ENCODE measurements at regions not wholly inside any gene's neighbourhood (a gene's known extent, or its start where the extent isn't known, plus 50 kb on each side); places are given as distances from the start of the nearest gene placed in this dataset.

DNA sequence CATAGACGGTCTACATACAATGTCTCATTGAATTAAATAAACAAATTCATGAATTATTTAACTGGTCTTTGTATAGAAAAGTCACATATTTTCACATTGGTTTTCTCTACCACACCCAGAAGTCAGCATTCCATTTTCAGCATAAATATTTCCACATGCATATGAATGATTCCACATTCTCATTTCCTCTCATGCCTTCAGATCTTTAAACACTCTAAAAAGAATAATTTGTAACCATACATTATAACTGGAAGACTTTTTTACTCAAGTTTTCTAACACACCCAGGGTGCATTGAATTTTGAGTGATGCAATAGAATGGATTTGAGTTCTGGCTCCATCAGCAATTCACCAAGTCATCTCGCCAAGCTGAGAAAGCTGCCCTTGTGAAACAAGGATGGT lies 501.8 kb upstream of the TENM4 start:
- no peak for TF ChIP-seq POLR2A (IDR thresholded peaks at IDR 0.05; ENCODE audit: control extremely low read depth in 1 of 2, low read depth in 2 of 2, low read length in 2 of 2)
- TF ChIP-seq SAP30 (IDR thresholded peaks at IDR 0.05; ENCODE audit: insufficient read depth, insufficient replicate concordance, low read length) = no peak
- no peak for TF ChIP-seq BACH1 (IDR thresholded peaks at IDR 0.05; ENCODE audit: low read length)
- TF ChIP-seq E2F6 (IDR thresholded peaks at IDR 0.05) = no peak
- no peak for TF ChIP-seq SP1 (IDR thresholded peaks at IDR 0.05; ENCODE audit: low read depth, low read length)
- no peak for TF ChIP-seq CTCF (IDR thresholded peaks at IDR 0.05; ENCODE audit: control extremely low read depth in 1 of 3, insufficient read depth in 1 of 3, low read depth in 1 of 3, low read length in 3 of 3)
- TF ChIP-seq YY1 (IDR thresholded peaks at IDR 0.05; ENCODE audit: low read depth, low read length) = no peak
- TF ChIP-seq SP2 (IDR thresholded peaks at IDR 0.05; ENCODE audit: low read length) = no peak
- TF ChIP-seq JUND (IDR thresholded peaks at IDR 0.05; ENCODE audit: low read length) = no peak
- TF ChIP-seq GABPA (IDR thresholded peaks at IDR 0.05; ENCODE audit: borderline replicate concordance, insufficient read depth, low read length) = no peak

Measured in H1 (cell line).